HepG2 (cell line): ENCODE measurements at regions not wholly inside any gene's neighbourhood (a gene's known extent, or its start where the extent isn't known, plus 50 kb on each side); places are given as distances from the start of the nearest gene placed in this dataset.

ENCODE experiments used
- ATAC-seq: fragments of 200-7000 bp; cut with Tn5 transposase; 3 replicates; pipeline ENCODE4 v1.9.1; 2020; ENCODE audit warnings: mild to moderate bottlenecking, moderate library complexity
- BruUV-seq: library from RNA; stranded (reverse); fragments of 400-500 nt; replicated peaks from 2 replicates; lab custom pipeline; 2021; lab: Mats Ljungman, UMichigan
- CTCF ChIA-PET: fragments of 300-600 bp; formaldehyde crosslinking; extraction: SDS; loops from one replicate; lab custom pipeline; 2021; ENCODE audit warnings: low total read pairs, inconsistent platforms, low intra/inter-chr PET ratio; lab: Yijun Ruan, JAX
- POLR2A ChIA-PET: fragments of 350-600 bp; sonication (Branson Sonifier 250); formaldehyde crosslinking; loops from one replicate; lab custom pipeline; 2020; ENCODE audit warnings: antibody characterized with exemption, inconsistent platforms; lab: Yijun Ruan, JAX
- DNase-seq: peaks from one replicate; pipeline ENCODE4 v3.0.0-alpha.2; 2015; ENCODE audit warnings: low spot score
- FAIRE-seq: peaks from 3 replicates; lab custom pipeline; 2011; peaks lifted over from hg19 to GRCh38; lab: Jason Lieb, UNC
- H2AFZ ChIP-seq: one replicate; pipeline ENCODE4 v1.6.1; 2011; ENCODE audit warnings: low read length, inconsistent platforms
- H3K27ac ChIP-seq: fragments of 300-600 bp; 3 replicates; pipeline ENCODE4 v1.8.0; 2011; ENCODE audit warnings: mixed run types, mild to moderate bottlenecking, mixed read lengths, low read length, inconsistent platforms; ENCODE audit not compliant: insufficient read depth; ENCODE audit errors: extremely low read length
- H3K27me3 ChIP-seq, 2 experiments: fragments of 200-600 bp in 1 of 2; 2 replicates in 1 of 2; 3 replicates in 1 of 2; pipeline versions ENCODE4 v1.6.0 to v1.8.0; 2011; ENCODE audit warnings: low read length in 2 of 2, mild to moderate bottlenecking in 2 of 2, moderate library complexity in 2 of 2, inconsistent platforms in 1 of 2; ENCODE audit not compliant: insufficient read depth in 2 of 2, control insufficient read depth in 1 of 2
- H3K36me3 ChIP-seq, 2 experiments: fragments of 200-600 bp in 1 of 2; replicated peaks in 1 of 2; 2 replicates in 1 of 2; 3 replicates in 1 of 2; pipeline versions ENCODE4 v1.5.1 to v1.8.0; 2011; ENCODE audit warnings: low read length in 2 of 2, inconsistent platforms in 1 of 2; ENCODE audit not compliant: insufficient read depth in 2 of 2, control insufficient read depth in 1 of 2
- H3K4me1 ChIP-seq: 2 replicates; pipeline ENCODE4 v1.5.1; 2012; ENCODE audit warnings: low read length, inconsistent platforms; ENCODE audit not compliant: insufficient read depth
- H3K4me2 ChIP-seq: 2 replicates; pipeline ENCODE4 v1.6.0; 2011; ENCODE audit warnings: low read depth, low read length, inconsistent platforms
- H3K4me3 ChIP-seq, 3 experiments: fragments of 200-600 bp in 1 of 3; sonication (generic), shearing (Covaris generic) in 1 of 3; replicated peaks in 1 of 3; 2 replicates each; pipeline ENCODE4 v1.5.1; 2011 to 2016; ENCODE audit warnings: low read length in 3 of 3, inconsistent platforms in 2 of 3, low read depth in 2 of 3, mild to moderate bottlenecking in 2 of 3, control low read depth in 1 of 3, mixed read lengths in 1 of 3; ENCODE audit not compliant: insufficient read depth in 1 of 3
- H3K79me2 ChIP-seq: one replicate; pipeline ENCODE4 v1.6.1; 2011; ENCODE audit warnings: low read length, inconsistent platforms; ENCODE audit not compliant: insufficient read depth
- H3K9ac ChIP-seq: 2 replicates; pipeline ENCODE4 v1.6.0; 2011; ENCODE audit warnings: mild to moderate bottlenecking, low read depth, low read length, inconsistent platforms; ENCODE audit not compliant: insufficient read depth
- H3K9me3 ChIP-seq: 2 replicates; pipeline ENCODE4 v1.5.1; 2012; ENCODE audit warnings: mild to moderate bottlenecking, low read length
- H4K20me1 ChIP-seq: 2 replicates; pipeline ENCODE4 v1.6.0; 2011; ENCODE audit warnings: inconsistent platforms, mild to moderate bottlenecking, low read length, moderate library complexity; ENCODE audit not compliant: insufficient read depth
- HDAC2 ChIP-seq: sonication (generic); formaldehyde crosslinking; IDR thresholded peaks from 2 replicates; pipeline ENCODE4 v1.4.0; 2020; ENCODE audit warnings: missing genetic modification reagents
- ONECUT2 ChIP-seq: sonication (generic); formaldehyde crosslinking; IDR thresholded peaks from 2 replicates; pipeline ENCODE4 v1.4.0; 2020; ENCODE audit warnings: missing genetic modification reagents
- POGK ChIP-seq: sonication (generic); formaldehyde crosslinking; conservative IDR thresholded peaks from 2 replicates; pipeline ENCODE4 v1.8.0; 2022; ENCODE audit warnings: mild to moderate bottlenecking, moderate library complexity, missing genetic modification reagents
- ZFX ChIP-seq: sonication (generic); formaldehyde crosslinking; IDR thresholded peaks from 2 replicates; pipeline ENCODE4 v1.4.0; 2020; ENCODE audit warnings: mild to moderate bottlenecking, low read depth, missing genetic modification reagents, moderate library complexity
- ZNF382 ChIP-seq: sonication (generic); formaldehyde crosslinking; IDR thresholded peaks from 2 replicates; pipeline ENCODE4 v1.5.0; 2020; ENCODE audit warnings: missing genetic modification reagents, mild to moderate bottlenecking, borderline replicate concordance
- WGBS: methylation state at CpG from one replicate; pipeline ENCODE4 v1.1.6; 2017; ENCODE audit warnings: low lambda C conversion rate; 5-methylcytosine and 5-hydroxymethylcytosine counted together
- in situ Hi-C: cut with HindIII; loops from 2 replicates; pipeline ENCODE4 v1.10.0; 2017; ENCODE audit warnings: low pct_unique_long_range_greater_than_20kb; ENCODE audit not compliant: extremely low pct_ligation_motif_present
- intact Hi-C: fragments of 100-400 bp; cut with micrococcal nuclease; formaldehyde crosslinking; loops from one replicate; pipeline ENCODE4 v1.10.0; 2022; ENCODE audit not compliant: unreplicated experiment
- TF ChIP-seq, protein P1 (sequence below): sonication (generic); formaldehyde crosslinking; IDR thresholded peaks from 2 replicates; pipeline ENCODE4 v1.4.0; 2020; ENCODE audit warnings: missing genetic modification reagents
- TF ChIP-seq, protein P2 (sequence below): IDR thresholded peaks from 2 replicates; pipeline ENCODE4 v1.6.1; 2012; ENCODE audit warnings: low read depth, low read length, improper control_type of control experiment
- TF ChIP-seq, protein P3 (sequence below): IDR thresholded peaks from 2 replicates; pipeline ENCODE4 v1.6.1; 2016; ENCODE audit warnings: mild to moderate bottlenecking, missing biosample characterization, missing genetic modification reagents

GRCh38 chr12:115011703-115012102, 327.7 kb upstream of the TBX3 start:
- ATAC-seq (no peak), DNase-seq (no peak), FAIRE-seq (no peak)
- Histone ChIP-seq H3K79me2 (no peaks in the 10 kb centered on the region), H3K9me3 (no peaks in the 10 kb centered on the region), H3K4me2 (no peak overlapping the region), H3K27ac (no peak overlapping the region), H3K27me3 (peaks cover 1 to 24% of the 10 kb centered on the region in 2 experiments; a peak in 4 of 5 replicates), H3K9ac (no peak overlapping the region), H2AFZ (no peak overlapping the region), H3K36me3 (no peaks in the 10 kb centered on the region), H3K4me1 (no peaks in the 10 kb centered on the region), H4K20me1 (no peaks in the 10 kb centered on the region), H3K4me3 (no peak overlapping the region)
- WGBS = 14% methylated on average over 3 of the region's 3 CpGs
- BruUV-seq = no TSS peak
- TF ChIP-seq, protein P1, sequence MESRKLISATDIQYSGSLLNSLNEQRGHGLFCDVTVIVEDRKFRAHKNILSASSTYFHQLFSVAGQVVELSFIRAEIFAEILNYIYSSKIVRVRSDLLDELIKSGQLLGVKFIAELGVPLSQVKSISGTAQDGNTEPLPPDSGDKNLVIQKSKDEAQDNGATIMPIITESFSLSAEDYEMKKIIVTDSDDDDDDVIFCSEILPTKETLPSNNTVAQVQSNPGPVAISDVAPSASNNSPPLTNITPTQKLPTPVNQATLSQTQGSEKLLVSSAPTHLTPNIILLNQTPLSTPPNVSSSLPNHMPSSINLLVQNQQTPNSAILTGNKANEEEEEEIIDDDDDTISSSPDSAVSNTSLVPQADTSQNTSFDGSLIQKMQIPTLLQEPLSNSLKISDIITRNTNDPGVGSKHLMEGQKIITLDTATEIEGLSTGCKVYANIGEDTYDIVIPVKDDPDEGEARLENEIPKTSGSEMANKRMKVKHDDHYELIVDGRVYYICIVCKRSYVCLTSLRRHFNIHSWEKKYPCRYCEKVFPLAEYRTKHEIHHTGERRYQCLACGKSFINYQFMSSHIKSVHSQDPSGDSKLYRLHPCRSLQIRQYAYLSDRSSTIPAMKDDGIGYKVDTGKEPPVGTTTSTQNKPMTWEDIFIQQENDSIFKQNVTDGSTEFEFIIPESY = no peak
- TF ChIP-seq, protein P2, sequence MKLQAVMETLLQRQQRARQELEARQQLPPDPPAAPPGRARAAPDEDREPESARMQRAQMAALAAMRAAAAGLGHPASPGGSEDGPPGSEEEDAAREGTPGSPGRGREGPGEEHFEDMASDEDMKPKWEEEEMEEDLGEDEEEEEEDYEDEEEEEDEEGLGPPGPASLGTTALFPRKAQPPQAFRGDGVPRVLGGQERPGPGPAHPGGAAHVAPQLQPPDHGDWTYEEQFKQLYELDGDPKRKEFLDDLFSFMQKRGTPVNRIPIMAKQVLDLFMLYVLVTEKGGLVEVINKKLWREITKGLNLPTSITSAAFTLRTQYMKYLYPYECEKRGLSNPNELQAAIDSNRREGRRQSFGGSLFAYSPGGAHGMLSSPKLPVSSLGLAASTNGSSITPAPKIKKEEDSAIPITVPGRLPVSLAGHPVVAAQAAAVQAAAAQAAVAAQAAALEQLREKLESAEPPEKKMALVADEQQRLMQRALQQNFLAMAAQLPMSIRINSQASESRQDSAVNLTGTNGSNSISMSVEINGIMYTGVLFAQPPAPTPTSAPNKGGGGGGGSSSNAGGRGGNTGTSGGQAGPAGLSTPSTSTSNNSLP = no peak
- no peak for TF ChIP-seq ZFX
- TF ChIP-seq, protein P3, sequence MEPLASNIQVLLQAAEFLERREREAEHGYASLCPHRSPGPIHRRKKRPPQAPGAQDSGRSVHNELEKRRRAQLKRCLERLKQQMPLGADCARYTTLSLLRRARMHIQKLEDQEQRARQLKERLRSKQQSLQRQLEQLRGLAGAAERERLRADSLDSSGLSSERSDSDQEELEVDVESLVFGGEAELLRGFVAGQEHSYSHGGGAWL (CRISPR knock-in tag) = no peak
- no peak for TF ChIP-seq ONECUT2
- TF ChIP-seq ZNF382 (CRISPR knock-in tag) = no peak
- TF ChIP-seq POGK (CRISPR knock-in tag) = no peak
- no peak for TF ChIP-seq HDAC2 (CRISPR knock-in tag)
- ChIA-PET POLR2A (no interaction called here), CTCF (no interaction called here)
- in situ Hi-C loops (no loop called here), intact Hi-C loops (no loop called here)
